ENCODE measurements at regions not wholly inside any gene's neighbourhood (a gene's known extent, or its start where the extent isn't known, plus 50 kb on each side); places are given as distances from the start of the nearest gene placed in this dataset.

GRCh38 chr6:168862346-168862980 is 391.2 kb downstream of the THBS2 start:
- TF ChIP-seq POLR2AphosphoS5 (IDR thresholded peaks at IDR 0.05) = no peak
- no peak for TF ChIP-seq CTCF (IDR thresholded peaks at IDR 0.05)
